ENCODE measurements at regions not wholly inside any gene's neighbourhood (a gene's known extent, or its start where the extent isn't known, plus 50 kb on each side); places are given as distances from the start of the nearest gene placed in this dataset.

GRCh38 chr2:36174920-36175319, 180.7 kb upstream of the CRIM1 start:
- Mint-ChIP-seq H3K4me1 (peaks cover 7% of the 10 kb centered on the region; the same call in 1 of the 2 replicates), H3K27ac (no peak overlapping the region), H3K27me3 (ENCODE audit: low read depth) (no peaks in the 10 kb centered on the region), H3K9me3 (peaks cover 20% of the 10 kb centered on the region), H3K4me3 (no peak overlapping the region), H3K36me3 (peaks cover 4% of the 10 kb centered on the region)
- ChIA-PET CTCF (no interaction called here), POLR2A (no interaction called here)
- no peak for ATAC-seq
- TF ChIP-seq FOXJ3 (CRISPR knock-in tag; IDR thresholded peaks at IDR 0.05; ENCODE audit: borderline replicate concordance) (no peak), CBFB (CRISPR knock-in tag; IDR thresholded peaks at IDR 0.05; ENCODE audit: low read depth) (no peak), ZMAT4 (CRISPR knock-in tag; IDR thresholded peaks at IDR 0.05) (no peak), ZNF232 (CRISPR knock-in tag; IDR thresholded peaks at IDR 0.05) (no peak), ATF2 (CRISPR knock-in tag; IDR thresholded peaks at IDR 0.05; ENCODE audit: borderline replicate concordance, low read depth) (no peak), ZNF317 (CRISPR knock-in tag; IDR thresholded peaks at IDR 0.05; ENCODE audit: borderline replicate concordance, low read depth) (no peak), TEAD4 (CRISPR knock-in tag; IDR thresholded peaks at IDR 0.05) (no peak), ERG (CRISPR knock-in tag; IDR thresholded peaks at IDR 0.05) (no peak), ZNF425 (CRISPR knock-in tag; conservative IDR thresholded peaks at IDR 0.05) (no peak)
- no peak for DNase-seq (ENCODE audit: low spot score)

GRCh38 chr2:36173760-36174404, 181.7 kb upstream of the CRIM1 start:
- no peak overlapping the region for H3K27ac Mint-ChIP-seq
- peaks cover 18% of the 10 kb centered on the region for H3K9me3 Mint-ChIP-seq
- POLR2A ChIA-PET = no interaction called here
- no peaks in the 10 kb centered on the region for H3K36me3 Mint-ChIP-seq
- peaks cover 15% of the 10 kb centered on the region for H3K4me1 Mint-ChIP-seq
- DNase-seq (ENCODE audit: low spot score) (no peak), ATAC-seq (no peak)
- TF ChIP-seq NR3C1 (CRISPR knock-in tag; conservative IDR thresholded peaks at IDR 0.05; ENCODE audit: low read depth) (no peak), NFYB (CRISPR knock-in tag; conservative IDR thresholded peaks at IDR 0.05; ENCODE audit: low read depth) (no peak), MYBL2 (CRISPR knock-in tag; IDR thresholded peaks at IDR 0.05) (no peak), ZNF138 (CRISPR knock-in tag; conservative IDR thresholded peaks at IDR 0.05) (no peak), SP1 (CRISPR knock-in tag; conservative IDR thresholded peaks at IDR 0.05) (no peak), HMGA2 (CRISPR knock-in tag; IDR thresholded peaks at IDR 0.05) (no peak), TEAD1 (CRISPR knock-in tag; IDR thresholded peaks at IDR 0.05) (no peak), NR1H2 (CRISPR knock-in tag; IDR thresholded peaks at IDR 0.05) (no peak), PRDM15 (CRISPR knock-in tag; IDR thresholded peaks at IDR 0.05) (no peak), ATF3 (CRISPR knock-in tag; conservative IDR thresholded peaks at IDR 0.05) (no peak), E2F5 (CRISPR knock-in tag; IDR thresholded peaks at IDR 0.05) (no peak), OVOL2 (CRISPR knock-in tag; IDR thresholded peaks at IDR 0.05; ENCODE audit: borderline replicate concordance) (no peak)
- CTCF ChIA-PET = no interaction called here
- H3K27me3 Mint-ChIP-seq (ENCODE audit: low read depth) = no peaks in the 10 kb centered on the region
- no peak overlapping the region for H3K4me3 Mint-ChIP-seq

Data from WTC11 (cell line).